ENCODE measurements at regions not wholly inside any gene's neighbourhood (a gene's known extent, or its start where the extent isn't known, plus 50 kb on each side); places are given as distances from the start of the nearest gene placed in this dataset.
A peak's percentile ranks its signal among the peaks of the same experiment; 100 is the strongest.

DNA sequence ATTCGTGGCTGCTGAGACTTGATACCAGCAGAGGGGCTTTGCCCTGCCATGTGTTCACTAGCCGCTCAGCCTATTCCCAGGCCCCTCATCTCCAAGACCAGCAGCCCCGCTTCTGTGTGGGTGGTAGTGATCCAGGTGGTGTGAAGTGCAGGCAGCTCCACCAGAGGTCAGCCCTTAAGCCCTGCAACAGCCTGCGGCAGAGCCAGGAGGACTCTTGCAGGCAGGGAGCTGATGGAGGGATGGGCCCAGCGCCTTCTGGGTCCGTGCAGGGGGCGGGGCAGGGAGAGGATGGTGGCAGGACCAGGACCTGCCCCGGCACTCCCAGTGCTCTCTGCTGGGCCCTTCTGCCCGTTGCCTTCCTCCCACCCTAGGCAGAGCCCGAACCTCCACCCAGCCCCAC, 162.0 kb downstream of the SH3BP4 start:
- TF ChIP-seq CTCF (IDR thresholded peaks at IDR 0.05; ENCODE audit: control extremely low read depth in 1 of 3, insufficient read depth in 1 of 3, low read depth in 1 of 3, low read length in 3 of 3): peak; percentile 51 to 61 (median 56)
- no peak for TF ChIP-seq POLR2A (IDR thresholded peaks at IDR 0.05; ENCODE audit: control extremely low read depth in 1 of 2, low read depth in 2 of 2, low read length in 2 of 2)
- no peak for TF ChIP-seq POLR2AphosphoS5 (IDR thresholded peaks at IDR 0.05; ENCODE audit: low read depth, low read length)
